SIG-M5 treated with dmso at 0.1 percent for 504 hours (cell line): ENCODE measurements at regions not wholly inside any gene's neighbourhood (a gene's known extent, or its start where the extent isn't known, plus 50 kb on each side); places are given as distances from the start of the nearest gene placed in this dataset.
"Not testable (repeated sequence)": the region's sequence is repeated elsewhere in the genome, so short reads cannot be mapped to it uniquely, and the experiment has no call there.

Source experiments
- DNase-seq: peaks from one replicate; lab custom pipeline; 2025; ENCODE audit not compliant: unreplicated experiment; lab: John Stamatoyannopoulos, UW

- DNase-seq = no peak
These were observed 175.7 kb downstream of the FASLG start for GRCh38 chr1:172834609-172835008.

- DNase-seq = no peak
These were observed 176.9 kb downstream of the FASLG start for GRCh38 chr1:172835834-172836233.

- DNase-seq = no peak
These were observed 179.1 kb downstream of the FASLG start for GRCh38 chr1:172837816-172838679.

- DNase-seq = no peak
These were observed 179.9 kb downstream of the FASLG start for GRCh38 chr1:172838680-172839313.

GRCh38 chr1:172839639-172840038 lies 180.7 kb downstream of the FASLG start:
- DNase-seq = not testable (repeated sequence)

- DNase-seq = no peak
These were observed 184.5 kb downstream of the FASLG start for GRCh38 chr1:172843444-172843843.

- DNase-seq = no peak
These were observed 186.5 kb downstream of the FASLG start for GRCh38 chr1:172845371-172845770.

GRCh38 chr1:172845865-172846264 lies 187.0 kb downstream of the FASLG start:
- DNase-seq = no peak

GRCh38 chr1:172847814-172848213 lies 188.9 kb downstream of the FASLG start:
- not testable (repeated sequence) for DNase-seq

GRCh38 chr1:172849653-172850052 lies 190.8 kb downstream of the FASLG start:
- no peak for DNase-seq

GRCh38 chr1:172851077-172851476 lies 192.2 kb downstream of the FASLG start:
- DNase-seq = no peak

- no peak for DNase-seq
These were observed 193.0 kb downstream of the FASLG start for GRCh38 chr1:172851856-172852255.

GRCh38 chr1:172855983-172856382 lies 194.8 kb downstream of the TNFSF18 start:
- not testable (repeated sequence) for DNase-seq

GRCh38 chr1:172863031-172863430 lies 187.7 kb downstream of the TNFSF18 start:
- no peak for DNase-seq

GRCh38 chr1:172867216-172867818 lies 183.4 kb downstream of the TNFSF18 start:
- DNase-seq = no peak

GRCh38 chr1:172870901-172871606 lies 179.7 kb downstream of the TNFSF18 start:
- no peak for DNase-seq

GRCh38 chr1:172874950-172875349 lies 175.8 kb downstream of the TNFSF18 start:
- DNase-seq = no peak

- DNase-seq = no peak
These were observed 174.8 kb downstream of the TNFSF18 start for GRCh38 chr1:172875892-172876291.

- DNase-seq = no peak
These were observed 168.4 kb downstream of the TNFSF18 start for GRCh38 chr1:172882385-172882784.

GRCh38 chr1:172882791-172883386 lies 167.9 kb downstream of the TNFSF18 start:
- no peak for DNase-seq

- no peak for DNase-seq
These were observed 167.4 kb downstream of the TNFSF18 start for GRCh38 chr1:172883387-172883791.
